ENCODE measurements at regions not wholly inside any gene's neighbourhood (a gene's known extent, or its start where the extent isn't known, plus 50 kb on each side); places are given as distances from the start of the nearest gene placed in this dataset.

DNA sequence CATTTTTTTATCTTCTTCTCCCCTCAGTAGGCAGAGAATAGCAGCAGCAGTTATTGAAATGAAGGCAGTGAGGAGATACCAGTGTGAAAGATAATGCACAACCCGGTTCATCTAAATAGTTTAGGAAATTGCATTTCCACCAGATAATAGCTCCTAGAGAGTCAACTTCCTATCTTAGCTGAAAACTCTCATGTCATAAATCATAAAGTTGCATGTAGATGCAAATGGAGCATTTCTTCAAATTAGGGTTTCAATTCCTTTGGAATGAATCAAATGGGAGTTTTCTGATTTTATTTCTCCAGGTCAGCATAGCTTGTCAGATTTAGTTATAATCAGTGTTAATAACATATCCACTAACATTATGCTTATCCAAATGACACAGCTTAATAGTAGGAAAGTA lies 335.3 kb downstream of the CNTNAP4 start:
- H3K4me3 Mint-ChIP-seq (ENCODE audit: unreplicated experiment) = no peak overlapping the region
- Histone ChIP-seq H3K27ac (ENCODE audit: low read depth, low read length) (no peak overlapping the region), H3K27me3 (ENCODE audit: insufficient read depth, low read length) (no peaks in the 10 kb centered on the region), H4K20me1 (ENCODE audit: insufficient read depth, low read length) (no peaks in the 10 kb centered on the region), H3K79me2 (ENCODE audit: insufficient read depth, low read length) (no peaks in the 10 kb centered on the region), H3K4me3 (ENCODE audit: insufficient read depth, low read depth, low read length) (no peak overlapping the region), H3K9me3 (ENCODE audit: insufficient read depth, low read depth, low read length) (no peaks in the 10 kb centered on the region), H3K4me2 (ENCODE audit: low read length) (no peak overlapping the region), H3K36me3 (ENCODE audit: insufficient read depth, low read length) (no peaks in the 10 kb centered on the region), H2AFZ (ENCODE audit: low read depth, low read length) (no peak overlapping the region), H3K4me1 (ENCODE audit: insufficient read depth, low read length) (no peaks in the 10 kb centered on the region), H3K9ac (ENCODE audit: low read length) (no peak overlapping the region)
- H3K27ac Mint-ChIP-seq (ENCODE audit: unreplicated experiment) = no peak overlapping the region
- TF ChIP-seq EZH2 (IDR thresholded peaks at IDR 0.05; ENCODE audit: insufficient read depth, low read length) = no peak
- TF ChIP-seq, protein P1, sequence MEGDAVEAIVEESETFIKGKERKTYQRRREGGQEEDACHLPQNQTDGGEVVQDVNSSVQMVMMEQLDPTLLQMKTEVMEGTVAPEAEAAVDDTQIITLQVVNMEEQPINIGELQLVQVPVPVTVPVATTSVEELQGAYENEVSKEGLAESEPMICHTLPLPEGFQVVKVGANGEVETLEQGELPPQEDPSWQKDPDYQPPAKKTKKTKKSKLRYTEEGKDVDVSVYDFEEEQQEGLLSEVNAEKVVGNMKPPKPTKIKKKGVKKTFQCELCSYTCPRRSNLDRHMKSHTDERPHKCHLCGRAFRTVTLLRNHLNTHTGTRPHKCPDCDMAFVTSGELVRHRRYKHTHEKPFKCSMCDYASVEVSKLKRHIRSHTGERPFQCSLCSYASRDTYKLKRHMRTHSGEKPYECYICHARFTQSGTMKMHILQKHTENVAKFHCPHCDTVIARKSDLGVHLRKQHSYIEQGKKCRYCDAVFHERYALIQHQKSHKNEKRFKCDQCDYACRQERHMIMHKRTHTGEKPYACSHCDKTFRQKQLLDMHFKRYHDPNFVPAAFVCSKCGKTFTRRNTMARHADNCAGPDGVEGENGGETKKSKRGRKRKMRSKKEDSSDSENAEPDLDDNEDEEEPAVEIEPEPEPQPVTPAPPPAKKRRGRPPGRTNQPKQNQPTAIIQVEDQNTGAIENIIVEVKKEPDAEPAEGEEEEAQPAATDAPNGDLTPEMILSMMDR (IDR thresholded peaks at IDR 0.05; ENCODE audit: insufficient read depth, low read depth, low read length) = no peak
- H3K27me3 Mint-ChIP-seq (ENCODE audit: low read depth, unreplicated experiment) = no peaks in the 10 kb centered on the region
- DNase-seq (ENCODE audit: low read depth) (no peak), FAIRE-seq (no peak)
- no peaks in the 10 kb centered on the region for H3K4me1 Mint-ChIP-seq (ENCODE audit: low read depth, unreplicated experiment)
- H3K36me3 Mint-ChIP-seq (ENCODE audit: low read depth, unreplicated experiment) = no peaks in the 10 kb centered on the region
- no peaks in the 10 kb centered on the region for H3K9me3 Mint-ChIP-seq (ENCODE audit: unreplicated experiment)

DNA sequence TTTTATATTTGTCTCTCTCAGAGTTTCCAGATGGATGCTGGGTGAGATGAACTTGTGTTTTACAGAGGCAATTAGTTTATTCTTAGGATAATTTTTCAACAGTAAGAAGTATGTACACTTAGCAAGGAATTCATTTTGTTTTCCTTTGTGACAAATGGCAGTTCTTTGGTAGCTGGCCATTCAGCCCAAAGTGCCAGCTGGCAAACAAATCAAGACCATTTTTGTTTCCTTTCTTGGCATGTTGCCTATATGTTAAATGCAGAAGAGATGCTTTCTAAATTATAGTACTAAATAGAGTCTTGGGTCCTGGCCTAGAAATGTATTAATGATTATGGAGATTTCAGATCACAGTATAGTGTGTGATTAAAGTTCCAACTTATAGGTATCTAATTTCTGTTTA lies 337.1 kb downstream of the CNTNAP4 start:
- Histone ChIP-seq H3K27me3 (ENCODE audit: insufficient read depth, low read length) (no peaks in the 10 kb centered on the region), H3K4me1 (ENCODE audit: insufficient read depth, low read length) (no peaks in the 10 kb centered on the region), H2AFZ (ENCODE audit: low read depth, low read length) (no peak overlapping the region), H3K9me3 (ENCODE audit: insufficient read depth, low read depth, low read length) (no peaks in the 10 kb centered on the region), H3K4me2 (ENCODE audit: low read length) (no peak overlapping the region), H3K4me3 (ENCODE audit: insufficient read depth, low read depth, low read length) (no peak overlapping the region), H3K36me3 (ENCODE audit: insufficient read depth, low read length) (no peaks in the 10 kb centered on the region), H3K9ac (ENCODE audit: low read length) (no peak overlapping the region), H3K79me2 (ENCODE audit: insufficient read depth, low read length) (no peaks in the 10 kb centered on the region), H4K20me1 (ENCODE audit: insufficient read depth, low read length) (no peaks in the 10 kb centered on the region), H3K27ac (ENCODE audit: low read depth, low read length) (no peak overlapping the region)
- no peak for FAIRE-seq
- Mint-ChIP-seq H3K36me3 (ENCODE audit: low read depth, unreplicated experiment) (no peaks in the 10 kb centered on the region), H3K27me3 (ENCODE audit: low read depth, unreplicated experiment) (no peaks in the 10 kb centered on the region), H3K27ac (ENCODE audit: unreplicated experiment) (no peak overlapping the region), H3K4me3 (ENCODE audit: unreplicated experiment) (no peak overlapping the region), H3K4me1 (ENCODE audit: low read depth, unreplicated experiment) (no peaks in the 10 kb centered on the region), H3K9me3 (ENCODE audit: unreplicated experiment) (no peaks in the 10 kb centered on the region)
- TF ChIP-seq, protein P1 (IDR thresholded peaks at IDR 0.05; ENCODE audit: insufficient read depth, low read depth, low read length) = no peak
- TF ChIP-seq EZH2 (IDR thresholded peaks at IDR 0.05; ENCODE audit: insufficient read depth, low read length) = no peak
- DNase-seq (ENCODE audit: low read depth) = no peak

GRCh38 chr16:76622876-76623275 lies 345.7 kb downstream of the CNTNAP4 start:
- no peak overlapping the region for H3K4me3 ChIP-seq (ENCODE audit: insufficient read depth, low read depth, low read length)
- H3K9me3 ChIP-seq (ENCODE audit: insufficient read depth, low read depth, low read length) = no peaks in the 10 kb centered on the region
- no peaks in the 10 kb centered on the region for H3K9me3 Mint-ChIP-seq (ENCODE audit: unreplicated experiment)
- H3K27me3 ChIP-seq (ENCODE audit: insufficient read depth, low read length) = no peaks in the 10 kb centered on the region
- H3K27ac ChIP-seq (ENCODE audit: low read depth, low read length) = no peak overlapping the region
- no peaks in the 10 kb centered on the region for H3K36me3 Mint-ChIP-seq (ENCODE audit: low read depth, unreplicated experiment)
- TF ChIP-seq EZH2 (IDR thresholded peaks at IDR 0.05; ENCODE audit: insufficient read depth, low read length) = no peak
- TF ChIP-seq, protein P1 (IDR thresholded peaks at IDR 0.05; ENCODE audit: insufficient read depth, low read depth, low read length) = no peak
- H3K4me1 ChIP-seq (ENCODE audit: insufficient read depth, low read length) = no peaks in the 10 kb centered on the region
- H3K4me2 ChIP-seq (ENCODE audit: low read length) = no peak overlapping the region
- no peaks in the 10 kb centered on the region for H4K20me1 ChIP-seq (ENCODE audit: insufficient read depth, low read length)
- H2AFZ ChIP-seq (ENCODE audit: low read depth, low read length) = no peak overlapping the region
- H3K9ac ChIP-seq (ENCODE audit: low read length) = no peak overlapping the region
- H3K4me1 Mint-ChIP-seq (ENCODE audit: low read depth, unreplicated experiment) = no peaks in the 10 kb centered on the region
- H3K79me2 ChIP-seq (ENCODE audit: insufficient read depth, low read length) = no peaks in the 10 kb centered on the region
- no peak for DNase-seq (ENCODE audit: low read depth)
- no peak overlapping the region for H3K4me3 Mint-ChIP-seq (ENCODE audit: unreplicated experiment)
- H3K36me3 ChIP-seq (ENCODE audit: insufficient read depth, low read length) = no peaks in the 10 kb centered on the region
- no peaks in the 10 kb centered on the region for H3K27me3 Mint-ChIP-seq (ENCODE audit: low read depth, unreplicated experiment)
- no peak overlapping the region for H3K27ac Mint-ChIP-seq (ENCODE audit: unreplicated experiment)
- FAIRE-seq = no peak

All from astrocyte (in vitro differentiated cells and primary cell).